Erythroblast (primary cell): ENCODE measurements at regions not wholly inside any gene's neighbourhood (a gene's known extent, or its start where the extent isn't known, plus 50 kb on each side); places are given as distances from the start of the nearest gene placed in this dataset.

Experiments used
- DNase-seq, 2 experiments: peaks; one replicate each; lab custom pipeline; 2025; lab: John Stamatoyannopoulos, UW
- GATA1 ChIP-seq: IDR thresholded peaks from 2 replicates; pipeline ENCODE4 v1.6.1; 2011; ENCODE audit warnings: low read depth, mild to moderate bottlenecking, control low read depth, low read length, moderate library complexity
- POLR2A ChIP-seq: IDR thresholded peaks from 2 replicates; pipeline ENCODE4 v1.6.1; 2011; ENCODE audit warnings: mild to moderate bottlenecking, low read length

DNA sequence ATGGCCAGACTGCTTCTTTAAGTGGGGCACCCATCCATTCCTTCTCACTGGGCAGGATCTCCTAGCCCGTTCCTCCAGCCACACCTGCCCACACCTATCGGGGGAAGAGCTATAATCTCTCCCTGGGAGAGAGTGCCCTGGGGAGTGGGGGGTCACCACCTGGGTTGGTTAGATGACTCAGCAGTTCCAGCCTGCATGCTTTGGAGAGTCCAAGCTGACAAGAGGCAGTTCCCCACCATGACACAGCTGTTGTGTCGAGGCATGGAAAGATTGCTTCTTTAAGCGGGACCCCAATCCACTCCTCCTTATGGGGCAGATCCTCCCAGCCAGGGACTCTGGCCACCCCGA, 52.6 kb upstream of the PPFIA2 start:
- DNase-seq: no peak
- no peak for TF ChIP-seq GATA1
- TF ChIP-seq POLR2A: no peak

DNA sequence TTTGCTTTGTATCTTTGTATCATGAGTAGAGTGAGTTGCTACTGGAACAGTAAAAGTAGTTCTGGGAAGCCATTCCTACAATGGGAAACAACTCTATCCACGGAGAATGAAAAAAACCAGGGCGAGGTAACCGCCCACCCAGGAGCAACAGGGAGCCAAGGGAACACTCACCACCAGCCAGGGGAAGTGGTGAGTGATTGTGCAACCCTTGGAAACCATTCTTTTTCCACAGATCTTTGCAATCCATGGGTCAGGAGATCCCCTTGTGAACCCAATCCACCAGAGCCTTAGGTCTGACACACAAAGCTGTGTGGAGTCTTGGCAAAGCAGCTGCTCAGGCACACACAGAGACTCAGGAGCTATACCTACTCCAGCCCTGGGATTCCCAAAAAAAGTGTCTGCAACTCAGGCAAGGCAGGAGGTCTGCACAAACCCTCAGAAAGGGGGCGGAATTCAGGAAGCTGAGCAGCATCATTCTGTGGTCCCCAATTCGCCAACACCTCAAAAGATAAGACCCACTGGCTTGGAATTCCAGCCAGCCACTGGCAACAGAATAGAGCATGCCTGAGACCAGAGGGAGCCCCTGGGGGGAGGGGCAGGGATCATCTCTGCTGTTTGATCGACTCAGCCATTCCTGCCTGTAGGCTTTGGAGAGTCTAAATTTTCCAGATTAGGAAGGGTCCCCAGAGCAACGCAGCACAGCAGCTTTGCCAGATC, 52.1 kb upstream of the PPFIA2 start:
- DNase-seq: no peak
- TF ChIP-seq POLR2A (no peak), GATA1 (no peak)

DNA sequence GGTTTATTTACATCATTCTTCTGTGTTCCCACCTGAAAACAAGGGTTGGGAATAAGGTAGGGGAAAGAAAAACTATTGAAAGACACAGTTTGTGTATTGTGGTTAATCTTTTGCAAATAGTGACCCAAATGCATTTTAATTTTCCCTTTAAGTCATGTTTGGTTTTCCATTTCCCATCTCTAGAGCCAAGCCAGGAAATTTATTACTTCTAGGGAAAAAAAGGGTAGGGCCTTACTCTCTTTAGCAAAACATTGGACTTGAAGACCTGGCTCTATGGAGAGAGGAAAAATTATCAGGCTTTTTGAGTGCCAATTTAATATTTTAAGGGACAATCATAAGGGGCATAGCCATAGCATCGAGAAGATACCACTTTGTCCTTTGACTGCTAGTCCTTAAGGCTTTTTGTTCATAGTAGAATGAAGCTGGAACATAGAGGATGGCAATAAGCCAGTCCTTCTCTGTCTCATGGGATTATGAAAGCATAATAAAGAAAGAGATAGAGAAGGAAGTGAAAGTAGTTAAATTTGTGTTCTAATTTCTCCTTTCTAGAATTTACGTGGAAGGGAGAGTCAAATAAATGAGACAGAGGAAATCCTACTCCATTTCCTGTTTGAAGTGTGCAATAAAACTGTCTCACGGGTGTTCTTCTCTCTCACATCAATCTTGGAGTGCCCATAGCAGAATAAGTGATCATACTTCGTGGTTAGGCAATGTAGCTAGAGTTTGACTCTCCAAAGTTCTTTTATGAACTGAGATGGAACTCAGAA, 50.9 kb upstream of the PPFIA2 start:
- TF ChIP-seq GATA1: no peak
- DNase-seq: no peak

DNA sequence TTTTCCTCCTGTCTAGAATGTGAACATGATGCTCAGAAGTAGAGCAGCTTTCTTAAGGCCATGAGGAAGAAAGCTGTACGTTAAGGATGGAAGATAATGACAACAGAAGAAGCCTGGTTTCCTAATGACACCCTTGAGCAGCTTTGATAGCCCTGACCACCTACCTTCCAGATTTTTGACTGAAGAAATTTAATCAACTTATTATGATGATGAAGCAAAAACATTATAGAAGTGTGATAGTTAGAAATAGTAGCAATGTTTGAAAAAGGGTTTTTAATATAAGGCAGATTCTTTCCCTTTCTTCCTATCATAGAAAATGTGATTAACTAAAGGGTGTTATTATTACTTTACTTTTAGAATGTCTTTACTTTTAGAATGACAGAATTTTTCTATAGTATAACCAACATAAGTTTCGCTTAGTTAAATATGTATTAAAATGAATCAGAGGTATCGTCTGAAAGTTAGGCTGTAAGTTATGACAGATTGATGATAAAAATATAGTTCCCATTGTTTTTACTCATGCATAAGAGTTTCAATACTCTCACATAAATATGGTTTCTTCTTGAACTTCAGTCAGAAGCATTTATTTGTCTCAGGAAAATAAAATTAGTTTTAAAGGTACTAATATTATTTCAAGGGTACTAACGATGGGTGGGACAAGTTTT, 50.1 kb upstream of the PPFIA2 start:
- DNase-seq: no peak
- no peak for TF ChIP-seq POLR2A
- TF ChIP-seq GATA1: no peak
